ENCODE measurements at regions not wholly inside any gene's neighbourhood (a gene's known extent, or its start where the extent isn't known, plus 50 kb on each side); places are given as distances from the start of the nearest gene placed in this dataset.

DNA sequence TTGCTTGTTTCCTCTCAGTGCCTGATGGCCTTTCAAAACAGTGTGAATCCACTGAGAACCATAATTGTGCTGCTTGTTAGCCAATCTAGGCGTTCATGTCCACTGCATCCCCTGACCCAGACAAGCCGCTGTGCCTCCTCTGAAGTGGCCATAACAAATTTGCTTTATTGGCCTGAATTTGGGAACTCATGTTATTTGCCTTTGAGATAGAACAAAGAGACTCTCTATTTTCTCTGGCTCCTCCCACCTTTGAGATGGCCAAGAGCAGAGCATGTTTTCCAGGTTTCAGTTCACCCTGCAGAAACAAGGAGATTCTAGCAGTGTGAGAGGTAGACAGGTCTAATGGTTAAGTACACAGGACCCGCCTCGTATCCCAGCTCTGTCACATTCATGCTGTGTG, 723.9 kb downstream of the MED13L start:
- H3K27ac ChIP-seq (ENCODE audit: extremely low read depth, low read depth, low read length), result no peak overlapping the region
- CTCF ChIA-PET (ENCODE audit: low intra/inter-chr PET ratio), result no interaction called here
- ATAC-seq (no peak), DNase-seq (ENCODE audit: extremely low read depth in 1 of 4, low spot score in 3 of 4) (no peak), FAIRE-seq (no peak)
- no peaks in the 10 kb centered on the region for H3K9me1 ChIP-seq (ENCODE audit: control insufficient read depth, insufficient read depth, low read length)
- POLR2A ChIA-PET, result no interaction called here
- H4K20me1 ChIP-seq (replicated peaks; ENCODE audit: control insufficient read depth, insufficient read depth, low read length), result no peaks in the 10 kb centered on the region
- no peaks in the 10 kb centered on the region for H3K4me1 ChIP-seq (replicated peaks in 1 of 2; ENCODE audit: control insufficient read depth in 2 of 2, insufficient read depth in 2 of 2, low read length in 2 of 2)
- H3K79me2 ChIP-seq (ENCODE audit: control insufficient read depth, insufficient read depth, low read length), result no peaks in the 10 kb centered on the region
- H3K36me3 ChIP-seq (ENCODE audit: control insufficient read depth, insufficient read depth, low read length), result no peaks in the 10 kb centered on the region
- H3K27me3 ChIP-seq (ENCODE audit: control insufficient read depth in 2 of 2, insufficient read depth in 2 of 2, low read length in 2 of 2), result no peaks in the 10 kb centered on the region; a peak in 1 of 5 replicates
- 0% methylated on average over 4 of the region's 4 CpGs for WGBS (ENCODE audit: insufficient coverage, low coverage, missing lambda C conversion rate)
- in situ Hi-C loops (cut with MboI), result no loop called here
- H3K9me3 ChIP-seq (replicated peaks; ENCODE audit: control insufficient read depth, insufficient read depth, low read depth, low read length), result no peaks in the 10 kb centered on the region
- H3K4me2 ChIP-seq (ENCODE audit: insufficient read depth, low read length), result no peak overlapping the region
- H2AFZ ChIP-seq (ENCODE audit: low read depth, low read length), result no peak overlapping the region
- intact Hi-C loops (cut with micrococcal nuclease), result no loop called here
- TF ChIP-seq FOXA3 (CRISPR knock-in tag; conservative IDR thresholded peaks at IDR 0.05 in 1 of 2, IDR thresholded peaks at IDR 0.05 in 1 of 2) (no peak), SIX5 (IDR thresholded peaks at IDR 0.05; ENCODE audit: borderline replicate concordance in 1 of 2, insufficient read depth in 1 of 2, low read depth in 1 of 2, low read length in 2 of 2) (no peak), USF1 (CRISPR knock-in tag; IDR thresholded peaks at IDR 0.05) (no peak), SP1 (CRISPR knock-in tag; IDR thresholded peaks at IDR 0.05) (no peak), ZNF57 (CRISPR knock-in tag; IDR thresholded peaks at IDR 0.05) (no peak), ELF4 (CRISPR knock-in tag; IDR thresholded peaks at IDR 0.05) (no peak), ZNF583 (CRISPR knock-in tag; IDR thresholded peaks at IDR 0.05) (no peak), ARNT (IDR thresholded peaks at IDR 0.05) (no peak)
- TF ChIP-seq, protein P1, sequence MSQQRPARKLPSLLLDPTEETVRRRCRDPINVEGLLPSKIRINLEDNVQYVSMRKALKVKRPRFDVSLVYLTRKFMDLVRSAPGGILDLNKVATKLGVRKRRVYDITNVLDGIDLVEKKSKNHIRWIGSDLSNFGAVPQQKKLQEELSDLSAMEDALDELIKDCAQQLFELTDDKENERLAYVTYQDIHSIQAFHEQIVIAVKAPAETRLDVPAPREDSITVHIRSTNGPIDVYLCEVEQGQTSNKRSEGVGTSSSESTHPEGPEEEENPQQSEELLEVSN (IDR thresholded peaks at IDR 0.05; ENCODE audit: borderline replicate concordance in 1 of 2, extremely low read depth in 1 of 2, insufficient read depth in 1 of 2, insufficient read length in 1 of 2, low read depth in 1 of 2, low read length in 1 of 2, poor library complexity in 1 of 2, severe bottlenecking in 1 of 2), result no peak
- TF ChIP-seq, protein P2, sequence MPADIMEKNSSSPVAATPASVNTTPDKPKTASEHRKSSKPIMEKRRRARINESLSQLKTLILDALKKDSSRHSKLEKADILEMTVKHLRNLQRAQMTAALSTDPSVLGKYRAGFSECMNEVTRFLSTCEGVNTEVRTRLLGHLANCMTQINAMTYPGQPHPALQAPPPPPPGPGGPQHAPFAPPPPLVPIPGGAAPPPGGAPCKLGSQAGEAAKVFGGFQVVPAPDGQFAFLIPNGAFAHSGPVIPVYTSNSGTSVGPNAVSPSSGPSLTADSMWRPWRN (IDR thresholded peaks at IDR 0.05; ENCODE audit: low read depth), result no peak
- TF ChIP-seq, protein P3, sequence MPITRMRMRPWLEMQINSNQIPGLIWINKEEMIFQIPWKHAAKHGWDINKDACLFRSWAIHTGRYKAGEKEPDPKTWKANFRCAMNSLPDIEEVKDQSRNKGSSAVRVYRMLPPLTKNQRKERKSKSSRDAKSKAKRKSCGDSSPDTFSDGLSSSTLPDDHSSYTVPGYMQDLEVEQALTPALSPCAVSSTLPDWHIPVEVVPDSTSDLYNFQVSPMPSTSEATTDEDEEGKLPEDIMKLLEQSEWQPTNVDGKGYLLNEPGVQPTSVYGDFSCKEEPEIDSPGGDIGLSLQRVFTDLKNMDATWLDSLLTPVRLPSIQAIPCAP (CRISPR knock-in tag; IDR thresholded peaks at IDR 0.05; ENCODE audit: borderline replicate concordance), result no peak
- BruUV-seq (replicated peaks), result no TSS peak
- H3K9ac ChIP-seq (ENCODE audit: insufficient read depth in 1 of 2, low read depth in 2 of 2, low read length in 2 of 2), result no peak overlapping the region
- H3K4me3 ChIP-seq, result no peak overlapping the region

Data from K562 (cell line).